ENCODE measurements at regions not wholly inside any gene's neighbourhood (a gene's known extent, or its start where the extent isn't known, plus 50 kb on each side); places are given as distances from the start of the nearest gene placed in this dataset.

DNA sequence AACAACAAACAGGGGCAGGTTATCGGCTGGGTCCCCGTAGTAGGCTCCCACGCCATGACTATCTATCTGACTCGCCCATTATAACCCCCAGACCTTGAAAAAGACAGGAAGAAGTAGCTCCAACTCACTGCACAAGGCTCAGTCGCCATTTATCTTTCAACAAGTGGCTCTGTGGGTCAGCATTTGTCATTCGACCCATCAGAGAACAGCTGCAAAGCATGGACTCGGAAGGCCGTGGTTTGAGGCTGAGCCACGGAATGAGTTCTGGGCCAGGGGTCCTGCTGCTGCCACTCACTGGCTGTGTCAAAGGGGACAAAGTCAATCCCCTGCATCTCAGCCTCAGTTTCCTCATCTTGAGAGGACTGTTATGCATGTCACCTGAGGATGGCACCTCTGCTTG lies 131.0 kb downstream of the DMRTA2 start:
- DNase-seq: no peak

DNA sequence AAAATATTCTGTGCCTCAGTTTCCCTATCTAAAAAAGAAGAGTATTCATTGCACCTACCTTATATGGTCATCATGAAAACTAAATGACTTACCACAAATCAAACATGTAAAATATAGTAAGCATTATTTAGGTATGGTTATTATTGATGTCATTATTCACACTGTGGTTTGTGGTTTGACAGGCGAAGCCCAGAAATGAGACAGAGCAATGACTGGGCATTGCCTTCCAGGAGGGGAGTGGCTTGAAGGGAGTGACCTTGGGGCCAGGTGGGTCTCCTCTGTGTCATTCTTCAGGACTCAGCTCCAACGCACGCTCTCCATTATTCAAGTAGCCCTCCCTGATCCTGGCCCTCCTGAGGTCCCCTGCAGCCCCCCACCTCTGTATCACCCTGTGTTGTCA lies 133.7 kb downstream of the DMRTA2 start:
- no peak for DNase-seq

DNA sequence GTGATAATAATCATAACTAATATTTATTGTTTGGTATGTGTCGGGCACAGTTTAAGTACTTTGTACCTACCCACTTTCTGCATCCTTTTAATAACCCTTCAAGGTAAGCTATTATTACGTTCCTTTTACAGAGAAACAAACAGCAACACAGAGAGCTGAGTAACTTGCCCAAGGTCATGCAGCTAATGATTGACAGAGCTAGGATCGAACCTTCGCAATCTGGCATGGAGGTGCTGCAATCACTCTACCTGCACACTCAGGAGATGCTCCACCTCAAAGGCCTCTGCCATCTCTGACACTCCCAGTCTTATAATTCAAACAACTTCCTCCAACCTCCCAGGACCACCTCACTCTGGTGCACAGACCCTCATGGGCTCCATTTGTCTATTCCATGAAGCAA lies 137.2 kb downstream of the DMRTA2 start:
- no peak for DNase-seq

DNA sequence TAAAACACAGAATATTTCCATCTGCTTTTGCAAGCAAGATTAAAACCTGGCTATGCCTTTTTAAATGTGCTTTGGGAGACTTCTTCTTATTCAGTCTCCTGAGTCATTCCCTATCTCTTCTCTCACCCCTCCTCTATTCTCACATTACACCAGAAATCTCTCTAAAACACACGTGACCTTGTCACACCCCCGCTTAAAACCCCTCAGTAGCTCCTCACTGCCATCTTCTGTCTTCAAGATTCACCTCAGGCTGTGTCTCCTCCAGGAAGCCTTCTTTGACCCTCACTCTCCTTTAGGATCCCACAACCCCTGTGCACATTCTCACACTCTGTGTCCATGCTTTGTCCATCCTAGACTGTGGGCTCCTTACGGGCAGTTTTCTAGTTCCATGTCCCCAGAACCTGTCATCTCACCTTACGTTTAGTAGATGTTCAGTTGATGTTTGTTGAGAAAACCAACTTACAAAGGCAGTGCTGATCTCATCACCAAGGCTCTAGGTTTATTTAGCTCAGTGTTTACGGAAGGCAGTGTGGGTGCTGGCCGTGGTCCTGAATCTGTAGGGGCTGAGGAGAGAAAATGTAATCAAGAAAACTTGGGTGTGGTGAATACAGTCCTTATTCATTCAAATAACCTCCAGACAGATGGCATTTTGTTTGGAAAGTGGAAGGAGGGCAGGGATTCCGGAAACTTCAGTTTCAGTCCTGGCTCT lies 143.5 kb downstream of the DMRTA2 start:
- no peak for DNase-seq

DNA sequence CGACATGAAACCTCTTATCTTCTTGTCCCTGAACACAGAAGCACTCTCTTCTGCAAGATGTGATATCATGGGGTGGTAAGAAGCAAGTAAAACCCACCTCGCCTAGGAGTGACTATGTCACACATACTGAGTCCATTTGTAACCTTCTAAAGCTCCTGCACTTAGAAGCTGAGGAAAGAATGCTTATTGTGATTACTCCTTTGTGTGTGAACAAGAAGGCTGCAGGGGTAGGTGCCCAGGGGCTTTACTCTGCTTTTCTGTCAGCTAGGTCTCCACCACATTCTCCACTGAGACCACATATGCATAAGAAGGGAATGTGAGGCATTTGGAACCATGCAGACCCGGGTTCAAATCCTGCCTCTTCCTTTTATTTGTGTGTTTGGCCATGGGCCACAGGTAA lies 144.3 kb downstream of the DMRTA2 start:
- DNase-seq: no peak

DNA sequence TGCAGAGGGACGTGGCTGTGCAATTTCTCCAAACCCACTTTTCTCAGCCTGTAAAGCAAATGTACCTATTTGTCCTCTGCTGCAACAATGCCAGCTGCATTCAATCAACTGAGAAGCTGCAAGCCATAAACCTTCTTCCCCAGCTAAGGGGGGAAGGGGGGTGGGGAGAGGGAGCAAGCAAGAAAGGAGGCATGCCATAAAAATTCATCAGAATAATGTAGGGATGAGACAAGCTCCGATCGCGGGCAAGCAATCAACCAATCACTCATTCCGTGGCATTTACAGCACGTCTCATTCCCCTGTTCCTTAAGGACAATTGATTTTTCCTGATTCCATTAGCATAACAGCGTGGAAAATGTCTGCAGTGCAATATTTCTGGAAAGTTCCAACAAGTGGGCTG lies 144.8 kb downstream of the DMRTA2 start:
- no peak for DNase-seq

DNA sequence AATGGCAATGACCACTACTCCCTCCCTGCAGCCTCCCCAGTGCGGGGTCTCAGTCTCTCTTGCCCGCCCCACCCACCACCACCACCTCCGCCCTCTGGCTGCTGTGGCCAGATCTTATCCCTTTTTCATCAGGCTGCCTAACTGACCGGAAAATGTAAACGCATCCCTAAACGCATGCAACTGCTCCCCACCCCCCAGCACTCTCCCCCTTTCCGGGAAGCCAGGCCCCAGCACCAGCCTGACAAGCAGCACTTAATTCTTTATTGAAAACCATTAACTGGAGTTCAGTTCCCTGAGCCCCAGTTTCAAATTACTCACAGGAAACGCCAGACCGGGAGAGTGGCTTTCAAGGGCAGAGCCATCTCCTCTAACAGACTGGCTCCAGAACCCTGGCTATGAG lies 147.7 kb downstream of the DMRTA2 start:
- no peak for DNase-seq

DNA sequence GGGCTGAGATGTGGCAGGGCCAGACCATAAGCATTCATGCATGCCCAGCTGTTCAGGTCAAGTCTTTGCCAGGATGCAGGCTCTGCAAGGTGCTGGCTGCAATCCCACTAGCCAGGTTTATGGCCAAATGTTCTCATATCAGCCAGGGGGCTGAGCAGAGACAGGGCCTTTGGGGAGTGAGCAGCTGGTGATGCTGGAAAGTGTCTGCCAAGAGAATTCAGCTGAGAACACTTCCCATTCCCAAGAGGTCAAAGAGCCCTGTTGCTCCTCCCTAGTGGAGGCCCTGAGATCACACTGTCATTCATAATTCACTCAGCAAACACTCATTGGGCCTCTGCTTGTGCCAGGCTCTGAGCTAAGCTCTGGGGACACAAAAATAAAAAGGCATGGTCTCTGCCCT lies 150.3 kb downstream of the DMRTA2 start:
- DNase-seq: no peak

DNA sequence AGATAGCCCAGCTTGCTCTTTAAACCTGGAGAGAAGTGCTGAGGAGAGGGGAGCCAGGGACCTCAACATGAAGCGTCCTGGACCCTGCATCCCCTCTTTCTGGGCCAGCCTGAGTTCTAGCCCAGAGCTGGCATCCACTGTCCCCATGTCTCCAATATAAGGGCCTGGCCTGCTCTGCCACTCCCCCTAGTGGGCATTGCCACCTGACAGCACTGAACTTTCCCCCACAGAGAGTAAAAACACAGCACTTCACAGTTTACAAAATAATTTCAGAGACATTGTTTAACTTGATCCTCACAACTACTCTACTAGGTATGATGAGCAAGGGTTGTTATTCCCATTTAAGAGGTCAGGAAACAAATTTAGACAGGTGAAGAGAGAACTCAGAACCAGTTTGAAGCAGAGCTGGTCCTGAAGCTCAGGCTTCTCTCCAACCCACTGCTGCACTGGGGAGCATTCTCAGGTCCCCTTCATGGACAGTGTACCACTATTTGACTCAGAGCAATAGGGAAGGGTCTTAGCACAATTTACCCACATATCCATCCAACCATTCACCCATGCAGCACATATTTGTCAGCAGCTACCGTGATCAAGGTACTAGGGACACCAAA lies 151.2 kb downstream of the DMRTA2 start:
- DNase-seq: peak; percentile 7

DNA sequence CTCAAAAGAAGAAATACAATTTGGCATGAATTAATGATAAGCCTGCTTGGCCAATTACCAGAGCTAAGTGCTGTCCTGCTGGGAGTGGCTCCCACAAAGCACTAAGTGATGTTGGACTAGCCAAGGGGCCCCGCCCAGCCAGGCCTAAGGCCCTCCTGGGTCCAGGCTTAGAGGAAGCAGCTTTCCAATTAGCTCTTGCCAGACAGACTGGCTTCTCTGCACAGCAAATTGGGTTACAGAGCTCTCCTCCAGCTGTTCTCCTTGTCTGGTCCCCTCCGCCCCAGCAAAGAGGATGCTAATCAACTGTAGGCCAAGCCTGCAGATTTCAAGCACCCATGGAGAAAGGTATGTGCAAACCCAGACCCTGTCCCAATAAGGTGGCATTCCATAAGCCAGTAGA lies 151.9 kb downstream of the DMRTA2 start:
- DNase-seq: no peak

DNA sequence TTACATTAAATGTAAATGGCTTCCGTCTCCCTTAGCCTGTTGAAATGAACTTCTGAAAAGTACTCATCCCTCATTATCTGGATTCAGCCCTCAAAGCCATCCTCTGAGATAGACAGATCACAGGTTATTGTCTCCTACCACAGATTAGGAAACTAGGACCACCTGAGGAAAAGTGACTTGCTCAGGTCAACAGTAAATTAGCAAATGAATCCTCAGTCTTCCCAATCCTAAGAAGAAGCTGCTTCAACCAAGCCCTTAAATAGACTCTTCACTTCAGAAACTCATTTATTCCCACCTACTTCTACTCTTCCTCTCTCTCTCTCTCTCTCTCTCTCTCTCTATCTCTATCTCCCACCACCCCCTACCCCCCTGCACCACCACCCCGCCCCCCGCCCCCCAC lies 152.3 kb downstream of the DMRTA2 start:
- DNase-seq: no peak

DNA sequence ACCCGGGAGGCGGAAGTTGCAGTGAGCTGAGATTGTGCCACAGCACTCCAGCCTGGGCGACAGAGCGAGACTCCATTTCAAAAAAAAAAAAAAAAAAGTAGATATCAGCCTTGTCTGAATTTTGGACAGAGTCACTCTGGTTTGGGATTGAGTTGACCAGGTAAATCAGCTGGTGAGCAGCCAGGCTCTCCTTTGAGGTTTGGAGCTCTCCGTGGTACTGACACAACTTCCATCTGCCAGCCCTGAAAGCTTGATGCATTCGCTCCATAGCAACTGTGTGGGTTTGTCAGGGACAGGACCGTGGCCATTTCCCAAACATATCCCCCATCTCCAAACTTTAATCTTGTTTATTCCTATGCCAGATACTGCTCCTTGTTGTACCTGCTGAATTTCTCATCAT lies 155.2 kb downstream of the DMRTA2 start:
- no peak for DNase-seq

DNA sequence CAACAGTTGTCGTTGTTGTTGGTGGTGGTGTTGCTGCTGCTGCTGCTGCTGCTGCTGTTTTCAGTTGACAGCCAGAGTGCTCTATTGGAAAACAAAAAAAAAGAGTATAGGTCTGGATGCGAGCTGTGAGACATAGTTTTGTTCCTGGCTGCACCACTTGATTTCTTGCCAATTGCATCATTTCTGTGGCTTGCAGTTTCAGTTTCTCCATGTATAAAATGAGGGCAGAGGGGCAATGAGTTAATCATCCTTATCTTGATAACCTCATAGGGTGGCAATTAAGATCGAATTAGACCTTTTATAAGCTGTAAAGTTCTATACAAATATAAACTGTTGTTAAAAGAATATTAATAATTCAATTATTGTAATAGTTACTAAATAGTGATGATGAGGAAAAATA lies 156.7 kb downstream of the DMRTA2 start:
- DNase-seq: no peak

DNA sequence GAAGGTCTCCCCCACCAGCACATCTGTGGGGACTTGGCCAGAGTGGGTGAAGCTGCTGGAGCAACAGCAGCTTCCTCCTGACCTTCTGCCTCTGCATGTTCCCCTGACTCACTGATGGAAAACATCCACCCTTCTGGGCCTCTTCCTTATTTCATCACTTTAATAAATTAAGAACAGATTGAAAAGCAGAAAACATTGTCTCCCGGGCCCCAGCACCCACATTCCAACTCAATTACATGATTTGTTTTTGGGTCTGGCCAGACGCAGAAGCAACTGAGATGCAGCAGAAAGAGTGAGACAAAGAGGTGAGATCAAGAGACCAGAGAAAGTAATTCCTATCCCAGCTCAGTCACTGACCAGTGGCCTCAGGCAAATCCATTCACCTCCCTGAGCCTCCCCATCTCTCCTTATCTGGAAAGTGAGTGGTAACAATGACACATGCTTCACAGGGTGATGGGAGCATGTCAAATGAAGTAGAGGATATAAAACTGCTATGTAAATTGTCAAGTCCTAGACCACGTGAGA lies 157.1 kb downstream of the ELAVL4 start:
- no peak for DNase-seq

DNA sequence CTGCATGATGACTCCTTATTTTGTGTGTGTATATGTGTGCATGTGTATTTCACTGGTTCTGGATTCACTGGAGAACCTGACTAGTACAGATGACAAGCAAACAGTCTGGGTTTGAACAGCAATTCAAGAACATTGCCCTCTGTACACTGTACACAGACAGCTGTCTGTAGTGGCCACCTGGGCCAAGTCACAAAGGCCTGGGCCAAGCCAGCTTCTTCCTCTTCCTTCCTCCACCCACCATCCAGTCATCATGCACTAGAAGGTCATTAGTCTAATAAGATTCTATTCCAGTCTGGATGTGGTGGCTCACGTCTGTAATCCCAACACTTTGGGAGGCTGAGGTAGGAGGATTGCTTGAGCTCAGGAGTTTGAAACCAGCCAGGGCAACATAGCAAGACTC lies 155.9 kb downstream of the ELAVL4 start:
- no peak for DNase-seq

DNA sequence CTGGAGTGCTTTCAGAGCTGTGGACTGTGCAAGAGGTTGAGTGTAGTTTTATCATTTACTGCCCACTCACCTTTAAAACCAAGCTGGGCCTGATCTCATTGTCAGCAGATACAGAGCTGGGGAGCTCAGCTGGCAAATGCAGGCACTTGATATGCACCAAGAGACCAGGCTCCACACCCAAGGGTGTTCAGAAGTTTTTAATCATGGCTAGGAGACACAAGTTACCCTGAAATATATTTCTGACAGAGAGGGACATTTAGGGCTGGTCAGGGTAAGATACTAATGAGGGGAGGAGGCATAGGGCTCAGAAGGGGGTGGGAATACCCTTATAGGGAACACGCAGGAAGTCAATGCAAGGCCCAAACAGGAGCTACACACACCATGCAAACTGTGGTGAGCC lies 153.7 kb downstream of the ELAVL4 start:
- DNase-seq: no peak

DNA sequence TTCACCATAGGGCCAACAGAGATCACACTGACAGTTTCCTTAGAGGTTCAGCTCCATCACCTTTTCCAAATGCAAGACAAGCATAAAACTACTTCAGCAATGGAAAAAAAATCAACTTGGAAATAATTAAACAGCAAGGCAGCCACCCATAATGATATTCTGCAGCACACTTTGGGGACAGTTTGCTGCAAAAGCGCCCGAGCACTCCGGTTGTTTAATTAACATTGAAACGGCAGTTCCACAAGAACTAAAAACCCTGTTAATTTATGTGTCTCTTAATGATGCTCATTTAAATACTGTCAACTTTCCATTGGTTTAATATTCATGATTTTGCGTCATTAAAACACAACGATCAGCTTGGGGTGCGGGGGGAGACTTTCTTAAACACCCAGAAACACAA lies 153.2 kb downstream of the ELAVL4 start:
- DNase-seq: no peak

DNA sequence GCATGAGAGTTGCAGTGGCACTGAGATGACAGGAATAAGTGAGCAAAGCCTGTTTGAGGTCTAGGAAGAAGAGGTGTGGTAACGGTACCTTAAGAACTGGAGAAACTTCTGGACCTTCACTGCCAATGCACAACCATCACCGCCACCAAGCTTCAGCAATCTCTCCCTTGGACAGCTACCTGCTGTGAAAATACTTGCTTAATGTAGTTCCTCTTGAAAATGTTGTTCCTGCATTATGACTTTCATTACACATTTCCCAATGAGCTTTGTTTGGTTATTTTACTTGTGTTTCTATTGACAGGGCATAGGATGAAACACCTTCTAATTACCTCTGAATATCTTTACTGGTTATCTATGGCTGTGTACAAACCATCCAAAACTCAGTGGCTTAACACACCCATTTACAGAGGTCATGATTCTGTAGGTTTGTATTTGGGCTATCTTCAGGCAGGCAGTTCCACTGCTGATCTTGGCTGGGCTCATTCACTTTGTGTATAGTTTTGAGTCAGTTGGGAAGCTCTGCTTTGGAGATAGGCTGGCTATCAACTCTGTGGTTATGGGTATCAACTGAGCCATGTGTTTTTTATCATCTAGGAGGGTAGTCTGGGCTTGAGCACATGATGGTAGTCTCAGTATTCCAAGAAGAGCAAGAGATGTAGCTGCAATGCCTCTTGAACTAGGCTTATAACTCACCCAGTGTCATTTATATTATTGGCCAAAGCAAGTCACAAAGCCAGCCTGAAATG lies 149.4 kb downstream of the ELAVL4 start:
- DNase-seq: no peak

DNA sequence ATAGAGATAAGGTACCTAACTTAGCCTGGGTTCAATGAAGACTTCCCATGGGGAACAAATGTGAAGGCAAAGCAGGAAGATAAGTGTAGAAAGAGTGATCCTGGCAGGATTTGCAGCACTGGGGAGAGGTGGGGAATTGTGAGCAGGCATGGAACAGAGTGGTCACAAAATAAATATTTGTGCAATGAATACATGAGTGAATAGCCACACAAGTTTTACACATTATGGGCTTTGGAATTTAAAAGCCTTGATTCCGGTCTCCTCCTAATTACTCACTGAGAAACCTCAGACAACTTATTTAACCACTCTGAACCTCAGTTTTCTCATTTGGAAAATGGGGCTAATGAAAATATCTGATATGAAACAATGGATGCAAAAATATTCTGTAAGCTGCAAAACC lies 148.3 kb downstream of the ELAVL4 start:
- no peak for DNase-seq

Measured in stimulated activated CD4-positive, alpha-beta T cell treated with anti-CD3 and anti-CD28 coated beads, Interleukin-4, amount 100 ng/mL, for 1 hour (primary cell).